Activated CD8-positive, alpha-beta memory T cell treated with anti-CD3 and anti-CD28 coated beads, Interleukin-2, amount 50 U/mL, for 24 hours (primary cell): ENCODE measurements at regions not wholly inside any gene's neighbourhood (a gene's known extent, or its start where the extent isn't known, plus 50 kb on each side); places are given as distances from the start of the nearest gene placed in this dataset.

Experiments
- DNase-seq: peaks from one replicate; pipeline ENCODE4 v3.0.0-alpha.2; 2020; ENCODE audit errors: extremely low read depth

- DNase-seq, result no peak
Measured at GRCh38 chr3:109903100-109903499, 565.8 kb upstream of the DPPA4 start.

DNA sequence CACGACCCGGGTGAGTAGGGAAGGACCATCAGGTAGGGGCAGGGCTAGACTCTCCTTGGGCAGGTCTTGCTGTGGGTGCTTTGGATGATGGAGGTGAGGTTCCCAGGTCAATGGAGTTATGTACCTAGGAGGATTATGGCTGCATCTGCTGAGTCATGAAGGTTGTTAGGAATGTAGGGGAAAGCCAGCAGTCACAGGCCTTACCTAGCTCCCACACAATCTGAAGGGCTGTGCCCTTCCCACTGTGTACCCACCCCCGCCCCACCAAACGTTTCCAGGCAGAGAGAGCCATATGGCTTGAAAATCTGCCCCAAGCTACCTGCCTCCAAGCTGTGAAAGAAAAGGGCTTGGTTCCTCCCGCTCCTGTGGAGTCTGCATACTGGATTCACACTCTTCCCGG, 573.4 kb upstream of the DPPA4 start:
- DNase-seq, result no peak

- no peak for DNase-seq
Measured at GRCh38 chr3:109918740-109919139, 581.4 kb upstream of the DPPA4 start.

DNA sequence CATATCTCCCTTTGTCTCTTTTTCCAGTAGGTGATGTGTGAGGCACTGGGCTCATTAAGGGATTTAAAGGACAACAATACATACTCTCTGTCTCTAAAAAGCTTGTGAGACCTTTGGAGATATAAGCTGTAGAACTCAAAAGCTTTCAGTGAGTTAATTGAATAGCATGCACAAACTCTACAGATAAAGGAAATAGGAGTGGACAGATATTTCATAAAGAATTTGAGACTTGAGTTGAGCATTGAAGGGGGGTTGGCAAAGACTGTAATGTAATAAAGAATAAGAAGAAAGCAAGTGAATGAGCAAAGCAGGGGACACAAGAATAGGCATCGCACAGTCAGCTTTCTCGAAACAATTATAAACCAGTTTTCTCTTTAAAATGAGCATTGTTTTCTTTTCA, 583.4 kb upstream of the DPPA4 start:
- no peak for DNase-seq

GRCh38 chr3:109921509-109921908, 584.2 kb upstream of the DPPA4 start:
- DNase-seq, result no peak

GRCh38 chr3:109922856-109923255, 585.5 kb upstream of the DPPA4 start:
- DNase-seq, result no peak

DNA sequence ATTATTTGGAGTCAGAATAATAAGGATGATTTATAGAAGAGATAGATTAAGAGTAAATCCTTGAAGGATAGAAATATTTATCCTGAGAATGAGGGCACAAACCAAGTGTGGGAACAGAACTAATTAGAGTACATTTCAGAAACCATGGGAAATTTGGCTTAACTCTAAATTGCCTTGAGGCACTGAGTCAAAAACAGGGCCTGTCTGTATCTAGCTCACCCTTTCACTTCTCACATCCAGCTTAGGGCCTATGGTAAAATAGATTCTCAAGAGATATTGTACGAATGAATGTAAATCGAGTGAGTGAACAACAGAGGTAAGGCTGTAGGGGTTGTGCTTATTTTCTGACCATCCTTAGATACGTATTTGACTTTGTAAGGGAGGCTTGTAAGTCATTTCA, 586.1 kb upstream of the DPPA4 start:
- DNase-seq, result no peak

GRCh38 chr3:109924196-109924595, 586.9 kb upstream of the DPPA4 start:
- DNase-seq, result no peak

GRCh38 chr3:109926376-109926775, 589.0 kb upstream of the DPPA4 start:
- no peak for DNase-seq

DNA sequence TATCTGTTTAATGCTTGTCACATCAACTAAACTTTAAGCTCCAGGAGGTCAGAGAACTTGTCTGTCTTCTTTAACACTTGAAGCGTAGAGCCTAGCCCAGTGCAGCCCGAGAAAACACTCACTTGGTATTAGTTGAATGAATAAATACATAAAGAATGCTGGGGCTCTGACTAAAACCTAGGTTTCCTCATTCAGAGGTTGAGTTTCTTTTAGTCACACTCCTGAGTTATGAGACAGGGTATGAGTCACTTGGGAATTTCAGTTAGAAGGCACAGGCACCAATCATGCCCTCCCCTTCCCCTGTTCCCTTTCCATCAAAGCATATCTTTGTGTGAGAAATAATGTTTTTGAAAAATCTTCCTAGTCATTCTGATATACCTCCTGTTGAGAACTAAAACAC, 589.8 kb upstream of the DPPA4 start:
- DNase-seq, result no peak

DNA sequence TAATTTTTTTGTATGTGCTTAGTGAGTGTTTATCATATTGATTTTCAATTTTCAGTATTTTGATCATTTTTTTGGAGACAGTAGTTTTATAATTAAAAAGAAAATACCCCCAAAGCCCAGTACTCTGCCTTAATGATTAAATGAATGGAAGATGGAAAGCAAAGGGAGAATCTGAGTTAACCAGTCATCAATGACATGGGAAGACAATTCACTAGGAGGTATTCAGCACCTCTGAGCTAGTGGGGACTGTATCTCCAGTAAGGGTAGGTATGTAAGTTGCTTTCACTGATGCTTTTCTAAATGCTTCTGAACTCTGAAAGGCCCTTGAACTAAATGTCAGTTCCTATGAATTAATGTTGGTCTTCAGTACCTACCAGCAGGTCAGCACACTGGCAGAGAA, 590.4 kb upstream of the DPPA4 start:
- no peak for DNase-seq

DNA sequence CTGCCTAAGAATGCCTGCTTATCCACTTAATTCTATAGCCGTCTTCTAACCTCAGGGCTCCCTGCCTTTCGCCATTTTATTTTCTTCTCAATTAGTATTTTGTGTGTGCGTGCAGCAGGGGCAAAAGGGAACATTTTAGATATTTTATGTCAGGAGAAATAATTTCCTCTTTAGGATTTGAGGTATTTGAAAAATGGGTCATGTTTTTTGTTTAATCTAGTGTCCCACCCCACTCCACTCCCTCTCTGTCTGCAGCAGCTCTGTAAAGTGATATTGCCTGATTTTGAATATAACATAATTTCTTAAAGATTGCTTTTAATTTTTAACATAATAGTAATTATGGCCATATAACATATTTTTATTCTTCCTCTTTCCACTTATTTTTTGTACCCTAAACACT, 593.2 kb upstream of the DPPA4 start:
- DNase-seq, result no peak

DNA sequence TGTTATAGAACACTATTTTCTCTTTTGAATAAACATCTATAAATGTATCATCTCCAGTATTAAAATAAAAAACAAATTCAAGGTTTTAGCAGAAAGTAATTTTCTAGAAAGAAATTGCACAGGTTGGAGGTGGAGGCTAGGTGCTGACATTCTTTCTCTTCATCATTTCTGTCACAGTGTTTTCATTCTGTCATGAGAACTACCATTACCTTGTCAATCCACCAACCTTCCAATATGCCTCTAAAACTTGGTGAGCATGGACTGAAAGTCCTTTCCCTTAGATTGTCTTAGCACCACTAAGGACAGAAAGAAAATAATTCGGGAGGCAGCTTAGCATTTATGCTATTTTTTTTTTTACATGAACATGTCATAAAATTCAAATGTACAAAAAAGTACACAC, 596.2 kb upstream of the DPPA4 start:
- no peak for DNase-seq

- DNase-seq, result no peak
Measured at GRCh38 chr3:109939817-109940216, 602.5 kb upstream of the DPPA4 start.

DNA sequence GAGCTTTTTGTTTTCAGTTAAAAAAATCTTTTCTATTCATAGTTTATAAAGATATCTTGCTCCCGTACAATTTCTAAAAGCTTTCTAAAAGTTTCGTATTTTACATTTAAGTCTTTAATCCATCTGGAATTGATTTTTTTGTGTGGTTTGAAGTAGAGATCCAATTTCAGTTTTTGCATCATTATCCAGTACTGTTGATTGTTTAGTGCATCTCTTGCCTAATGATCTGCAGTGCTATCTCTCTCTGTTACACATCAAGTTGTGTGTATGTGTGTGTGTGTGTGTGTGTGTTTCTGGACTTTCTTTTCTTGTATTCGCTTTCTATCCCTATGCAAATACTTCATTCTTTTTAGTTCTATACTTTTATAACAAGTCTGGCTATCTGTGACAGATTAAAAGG, 605.8 kb upstream of the DPPA4 start:
- DNase-seq, result no peak

DNA sequence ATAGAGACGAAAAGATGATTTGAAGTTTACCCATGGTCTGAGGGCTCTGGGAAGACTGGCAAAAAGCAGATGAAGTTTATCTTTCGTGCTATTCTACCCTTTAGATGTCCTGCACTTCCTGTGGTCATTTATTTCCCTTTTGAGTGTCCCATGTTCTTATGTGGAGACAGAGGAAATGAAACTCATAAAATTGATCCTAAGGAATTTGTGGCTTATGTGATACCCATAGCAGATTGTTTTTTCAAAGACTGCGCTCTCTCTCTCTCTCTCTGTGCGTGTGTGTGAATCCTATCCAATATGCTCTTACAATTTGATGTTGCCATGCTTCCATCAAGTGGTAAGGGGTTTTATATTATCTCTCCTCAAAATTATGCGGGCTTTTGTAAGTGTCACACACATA, 607.5 kb upstream of the DPPA4 start:
- no peak for DNase-seq

DNA sequence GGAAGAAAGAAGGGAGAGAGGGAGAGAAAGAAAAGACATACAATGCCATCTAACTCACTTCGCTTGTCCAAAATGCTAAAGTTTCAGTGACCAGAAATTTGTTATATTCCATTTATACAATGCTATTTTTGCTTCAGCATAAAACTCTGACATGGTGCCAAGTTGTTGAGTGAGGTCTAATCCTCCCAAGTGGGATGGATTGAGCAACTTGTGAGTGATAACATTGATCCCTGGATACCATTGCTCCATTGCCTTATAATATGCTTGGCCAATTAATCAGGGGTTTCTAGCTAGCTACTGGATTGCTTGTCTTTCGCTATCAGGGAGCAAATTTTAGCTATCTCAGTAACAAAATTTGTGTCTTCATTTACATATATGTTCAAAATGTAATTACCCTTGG, 615.6 kb upstream of the DPPA4 start:
- no peak for DNase-seq

DNA sequence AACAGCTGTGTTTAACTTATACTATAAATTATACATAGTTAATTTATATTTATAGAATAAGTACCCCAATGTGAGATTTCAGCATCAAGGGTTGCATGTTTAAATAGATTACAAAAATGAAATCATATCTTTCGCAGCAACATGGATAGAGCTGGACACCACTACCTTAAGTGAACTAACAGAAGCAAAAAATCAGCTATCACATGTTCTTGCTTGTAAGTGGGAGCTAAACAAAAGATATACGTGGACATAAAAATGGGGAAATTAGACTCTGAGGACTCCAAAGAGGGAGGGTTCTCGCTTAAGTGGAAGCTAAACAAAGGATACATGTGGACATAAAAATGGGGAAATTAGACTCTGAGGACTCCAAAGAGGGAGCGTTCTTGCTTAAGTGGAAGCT, 626.5 kb upstream of the DPPA4 start:
- no peak for DNase-seq

DNA sequence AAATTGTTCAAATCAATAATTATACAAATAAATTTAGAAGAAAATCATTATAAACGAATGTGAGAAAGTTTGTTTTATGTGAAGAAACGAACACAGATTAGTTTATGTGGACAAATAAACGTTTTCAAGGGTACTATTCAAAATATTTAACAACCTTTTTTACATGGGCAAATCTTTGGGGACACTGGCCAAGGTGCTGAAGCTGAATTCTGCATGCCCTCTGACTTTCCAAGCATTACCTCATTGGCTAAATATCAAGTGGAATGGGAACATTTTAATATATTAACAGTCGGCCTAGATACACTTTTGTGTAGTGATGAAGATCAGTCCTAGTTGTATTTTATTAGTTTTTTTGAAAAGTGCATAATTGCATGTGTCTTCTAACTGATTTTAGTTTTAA, 636.4 kb upstream of the DPPA4 start:
- no peak for DNase-seq

GRCh38 chr3:109977897-109978296, 640.6 kb upstream of the DPPA4 start:
- no peak for DNase-seq

DNA sequence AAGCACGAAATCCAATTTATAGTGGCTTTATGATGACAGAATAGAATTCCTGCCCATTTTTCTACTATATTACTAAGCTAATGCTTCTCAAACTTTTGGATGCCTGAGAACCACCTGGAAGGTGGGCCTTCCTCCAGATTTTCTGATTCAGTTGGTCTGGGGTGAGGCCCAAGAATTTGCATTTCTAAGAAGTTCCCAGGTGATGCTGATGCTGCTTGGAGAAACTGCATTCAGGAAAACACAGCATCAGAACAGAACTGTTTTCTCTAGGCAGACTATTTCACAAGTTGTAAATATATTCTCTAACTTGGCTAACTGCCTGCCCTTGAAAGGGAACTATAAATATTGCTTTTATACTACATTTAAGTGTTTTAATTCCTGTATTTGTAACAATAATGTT, 644.9 kb upstream of the DPPA4 start:
- DNase-seq, result no peak

GRCh38 chr3:109984976-109985375, 647.6 kb upstream of the DPPA4 start:
- no peak for DNase-seq

DNA sequence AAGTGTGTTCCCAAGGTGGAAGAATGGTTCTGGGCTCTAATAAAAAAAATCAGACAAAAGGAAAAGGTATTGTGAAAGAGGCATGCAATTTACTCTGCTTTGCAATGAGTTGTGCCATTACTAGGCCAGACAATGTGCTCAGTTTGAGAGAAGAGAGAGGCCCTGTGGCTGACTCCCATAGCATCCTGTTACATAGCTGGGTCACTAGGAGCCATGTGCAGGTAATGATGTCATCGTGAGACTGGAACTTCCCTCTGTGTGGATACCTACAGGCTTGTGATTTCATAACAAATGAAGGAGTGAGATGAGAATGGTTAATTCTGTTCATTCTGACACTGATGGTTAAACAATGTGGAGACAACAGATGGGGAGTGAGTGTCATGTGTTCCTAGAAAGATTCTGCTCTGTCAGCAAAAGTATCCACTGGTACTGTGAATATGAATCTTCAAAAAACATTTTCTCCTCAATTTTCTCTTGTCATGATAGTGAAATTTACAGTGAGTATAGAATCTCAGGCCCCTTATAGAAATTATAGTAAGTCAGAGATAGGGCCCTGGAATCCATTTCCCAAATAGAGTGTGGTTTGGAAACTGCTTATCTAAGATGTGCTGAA, 648.7 kb upstream of the DPPA4 start:
- DNase-seq, result no peak

GRCh38 chr3:109994853-109995252, 657.5 kb upstream of the DPPA4 start:
- DNase-seq, result no peak

- no peak for DNase-seq
Measured at GRCh38 chr3:109995377-109995776, 658.0 kb upstream of the DPPA4 start.
